Keratinocyte (primary cell): ENCODE measurements at regions not wholly inside any gene's neighbourhood (a gene's known extent, or its start where the extent isn't known, plus 50 kb on each side); places are given as distances from the start of the nearest gene placed in this dataset.

Experiments
- DNase-seq: peaks from one replicate; pipeline ENCODE4 v3.0.0-alpha.2; 2011; ENCODE audit warnings: low read depth, missing footprints, low spot score
- FAIRE-seq: peaks from 2 replicates; lab custom pipeline; 2011; peaks lifted over from hg19 to GRCh38; lab: Jason Lieb, UNC
- H2AFZ ChIP-seq: 2 replicates; pipeline ENCODE4 v1.6.0; 2012; ENCODE audit warnings: low read length, control low read depth, inconsistent platforms; ENCODE audit not compliant: control insufficient read depth
- H3K27ac ChIP-seq: 2 replicates; pipeline ENCODE4 v1.5.1; 2011; ENCODE audit warnings: low read length; ENCODE audit not compliant: control insufficient read depth, insufficient read depth
- H3K27me3 ChIP-seq: 3 replicates; pipeline ENCODE4 v1.6.0; 2011; ENCODE audit warnings: low read length; ENCODE audit not compliant: control insufficient read depth, insufficient read depth; ENCODE audit errors: extremely low read depth
- H3K36me3 ChIP-seq, 2 experiments: 2 replicates in 1 of 2; 3 replicates in 1 of 2; pipeline ENCODE4 v1.5.1; 2011; ENCODE audit warnings: low read length in 2 of 2, mild to moderate bottlenecking in 1 of 2; ENCODE audit not compliant: control insufficient read depth in 2 of 2, insufficient read depth in 2 of 2; ENCODE audit errors: extremely low read depth in 1 of 2
- H3K4me1 ChIP-seq: 3 replicates; pipeline ENCODE4 v1.5.1; 2011; ENCODE audit warnings: low read length; ENCODE audit not compliant: control insufficient read depth, insufficient read depth; ENCODE audit errors: extremely low read depth
- H3K4me2 ChIP-seq: 3 replicates; pipeline ENCODE4 v1.6.0; 2011; ENCODE audit warnings: low read depth, low read length; ENCODE audit not compliant: control insufficient read depth, insufficient read depth; ENCODE audit errors: extremely low read depth
- H3K4me3 ChIP-seq, 3 experiments: fragments of 200-600 bp in 1 of 3; sonication (generic) in 1 of 3; 2 replicates in 2 of 3; 3 replicates in 1 of 3; pipeline ENCODE4 v1.5.1; 2011 to 2016; ENCODE audit warnings: low read length in 3 of 3, mild to moderate bottlenecking in 3 of 3, control low read depth in 2 of 3, inconsistent platforms in 1 of 3, low read depth in 1 of 3, mixed read lengths in 1 of 3, mixed run types in 1 of 3, moderate library complexity in 1 of 3; ENCODE audit not compliant: control insufficient read depth in 2 of 3, insufficient read depth in 2 of 3; ENCODE audit errors: extremely low read depth in 1 of 3
- H3K79me2 ChIP-seq: 2 replicates; pipeline ENCODE4 v1.6.0; 2012; ENCODE audit warnings: low read length; ENCODE audit not compliant: control insufficient read depth, insufficient read depth
- H3K9ac ChIP-seq: 3 replicates; pipeline ENCODE4 v1.6.0; 2011; ENCODE audit warnings: low read length; ENCODE audit not compliant: control insufficient read depth, insufficient read depth; ENCODE audit errors: extremely low read depth
- H3K9me1 ChIP-seq: 3 replicates; pipeline ENCODE4 v1.6.0; 2011; ENCODE audit warnings: low read length; ENCODE audit not compliant: control insufficient read depth, insufficient read depth; ENCODE audit errors: extremely low read depth
- H3K9me3 ChIP-seq: 2 replicates; pipeline ENCODE4 v1.5.1; 2012; ENCODE audit warnings: low read depth, low read length; ENCODE audit not compliant: control insufficient read depth
- H4K20me1 ChIP-seq: 3 replicates; pipeline ENCODE4 v1.6.0; 2011; ENCODE audit warnings: low read length; ENCODE audit not compliant: control insufficient read depth, insufficient read depth; ENCODE audit errors: extremely low read depth
- CTCF ChIP-seq, 3 experiments: IDR thresholded peaks in 1 of 3; conservative IDR thresholded peaks in 1 of 3; optimal IDR thresholded peaks in 1 of 3; 2 replicates in 2 of 3; 3 replicates in 1 of 3; pipeline versions ENCODE3 to v1.5.1; 2011; ENCODE audit warnings: low read length in 3 of 3, mild to moderate bottlenecking in 3 of 3, moderate library complexity in 2 of 3, control low read depth in 1 of 3, inconsistent platforms in 1 of 3; ENCODE audit not compliant: insufficient read depth in 2 of 3; ENCODE audit errors: extremely low read depth in 1 of 3
- EZH2 ChIP-seq: IDR thresholded peaks from one replicate; pipeline ENCODE4 v1.6.1; 2012; ENCODE audit warnings: inconsistent platforms, mild to moderate bottlenecking, low read length, moderate library complexity
- dilution Hi-C: fragments of 300-500 bp; cut with MboI; formaldehyde crosslinking; loops from one replicate; pipeline ENCODE4 v1.7.0; 2020; ENCODE audit warnings: low sequenced_read_pairs; ENCODE audit not compliant: extremely low pct_ligation_motif_present

GRCh38 chr17:72359811-72360210, 239.0 kb downstream of the SOX9 start:
- Histone ChIP-seq H3K27ac (no peak overlapping the region), H3K36me3 (no peaks in the 10 kb centered on the region), H3K27me3 (no peaks in the 10 kb centered on the region), H3K9ac (no peak overlapping the region), H3K4me2 (no peak overlapping the region), H3K9me1 (no peaks in the 10 kb centered on the region), H2AFZ (no peak overlapping the region), H3K4me3 (no peak overlapping the region), H3K9me3 (peaks cover 6% of the 10 kb centered on the region), H3K4me1 (peaks cover 46% of the 10 kb centered on the region), H3K79me2 (no peaks in the 10 kb centered on the region), H4K20me1 (no peaks in the 10 kb centered on the region)
- dilution Hi-C loops = no loop called here
- DNase-seq = no peak
- FAIRE-seq = peak; percentile 58
- TF ChIP-seq CTCF (optimal IDR thresholded peaks at IDR 0.05 in 1 of 3, IDR thresholded peaks at IDR 0.05 in 1 of 3, conservative IDR thresholded peaks at IDR 0.05 in 1 of 3; ENCODE audit: extremely low read depth in 1 of 3, insufficient read depth in 2 of 3, low read length in 3 of 3) (no peak), EZH2 (no peak)

DNA sequence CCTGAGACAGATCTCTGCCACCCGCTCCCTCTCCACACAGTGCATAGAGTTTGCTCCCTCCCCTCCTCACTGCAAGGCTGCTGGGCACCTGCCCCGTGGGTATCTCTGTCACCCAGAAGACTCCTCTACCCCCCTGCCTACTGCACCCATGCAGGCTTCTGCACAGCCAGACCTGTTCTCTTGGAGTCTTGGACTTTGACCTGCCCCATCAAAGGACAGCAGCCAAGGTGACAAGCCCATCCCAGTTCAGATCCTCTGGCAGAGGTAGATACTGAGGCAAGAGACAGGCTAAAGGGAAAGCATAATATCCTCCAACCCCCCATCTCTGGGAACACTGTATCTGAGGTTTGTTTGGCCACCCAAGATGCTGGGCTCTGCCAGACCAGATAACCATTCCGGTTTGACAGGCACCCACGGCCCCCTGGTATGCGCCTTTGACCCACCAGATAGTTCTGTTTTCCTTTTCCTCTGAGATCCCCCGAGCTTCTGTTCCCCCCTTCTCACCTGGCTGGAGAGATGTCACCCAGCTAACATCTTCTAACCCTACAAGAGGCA, 239.6 kb downstream of the SOX9 start:
- Histone ChIP-seq H3K4me1 (peaks cover 46% of the 10 kb centered on the region), H3K9ac (no peak overlapping the region), H3K79me2 (no peaks in the 10 kb centered on the region), H3K27ac (no peak overlapping the region), H3K36me3 (no peaks in the 10 kb centered on the region), H3K9me3 (peaks cover 6% of the 10 kb centered on the region), H3K4me3 (no peak overlapping the region), H3K4me2 (no peak overlapping the region), H4K20me1 (no peaks in the 10 kb centered on the region), H3K27me3 (no peaks in the 10 kb centered on the region), H2AFZ (no peak overlapping the region), H3K9me1 (no peaks in the 10 kb centered on the region)
- TF ChIP-seq EZH2 (no peak), CTCF (optimal IDR thresholded peaks at IDR 0.05 in 1 of 3, IDR thresholded peaks at IDR 0.05 in 1 of 3, conservative IDR thresholded peaks at IDR 0.05 in 1 of 3; ENCODE audit: extremely low read depth in 1 of 3, insufficient read depth in 2 of 3, low read length in 3 of 3) (no peak)
- FAIRE-seq (no peak), DNase-seq (no peak)
- dilution Hi-C loops = no loop called here
